HepG2 (cell line): ENCODE measurements at regions not wholly inside any gene's neighbourhood (a gene's known extent, or its start where the extent isn't known, plus 50 kb on each side); places are given as distances from the start of the nearest gene placed in this dataset.

Source experiments
- ATAC-seq: fragments of 200-7000 bp; cut with Tn5 transposase; 3 replicates; pipeline ENCODE4 v1.9.1; 2020; ENCODE audit warnings: mild to moderate bottlenecking, moderate library complexity
- BruUV-seq: library from RNA; stranded (reverse); fragments of 400-500 nt; replicated peaks from 2 replicates; lab custom pipeline; 2021; lab: Mats Ljungman, UMichigan
- CTCF ChIA-PET: fragments of 300-600 bp; formaldehyde crosslinking; extraction: SDS; loops from one replicate; lab custom pipeline; 2021; ENCODE audit warnings: low total read pairs, inconsistent platforms, low intra/inter-chr PET ratio; lab: Yijun Ruan, JAX
- POLR2A ChIA-PET: fragments of 350-600 bp; sonication (Branson Sonifier 250); formaldehyde crosslinking; loops from one replicate; lab custom pipeline; 2020; ENCODE audit warnings: antibody characterized with exemption, inconsistent platforms; lab: Yijun Ruan, JAX
- DNase-seq: peaks from one replicate; pipeline ENCODE4 v3.0.0-alpha.2; 2015; ENCODE audit warnings: low spot score
- FAIRE-seq: peaks from 3 replicates; lab custom pipeline; 2011; peaks lifted over from hg19 to GRCh38; lab: Jason Lieb, UNC
- H2AFZ ChIP-seq: one replicate; pipeline ENCODE4 v1.6.1; 2011; ENCODE audit warnings: low read length, inconsistent platforms
- H3K27ac ChIP-seq: fragments of 300-600 bp; 3 replicates; pipeline ENCODE4 v1.8.0; 2011; ENCODE audit warnings: mixed run types, mild to moderate bottlenecking, mixed read lengths, low read length, inconsistent platforms; ENCODE audit not compliant: insufficient read depth; ENCODE audit errors: extremely low read length
- H3K27me3 ChIP-seq, 2 experiments: fragments of 200-600 bp in 1 of 2; 2 replicates in 1 of 2; 3 replicates in 1 of 2; pipeline versions ENCODE4 v1.6.0 to v1.8.0; 2011; ENCODE audit warnings: low read length in 2 of 2, mild to moderate bottlenecking in 2 of 2, moderate library complexity in 2 of 2, inconsistent platforms in 1 of 2; ENCODE audit not compliant: insufficient read depth in 2 of 2, control insufficient read depth in 1 of 2
- H3K36me3 ChIP-seq, 2 experiments: fragments of 200-600 bp in 1 of 2; replicated peaks in 1 of 2; 2 replicates in 1 of 2; 3 replicates in 1 of 2; pipeline versions ENCODE4 v1.5.1 to v1.8.0; 2011; ENCODE audit warnings: low read length in 2 of 2, inconsistent platforms in 1 of 2; ENCODE audit not compliant: insufficient read depth in 2 of 2, control insufficient read depth in 1 of 2
- H3K4me1 ChIP-seq: 2 replicates; pipeline ENCODE4 v1.5.1; 2012; ENCODE audit warnings: low read length, inconsistent platforms; ENCODE audit not compliant: insufficient read depth
- H3K4me2 ChIP-seq: 2 replicates; pipeline ENCODE4 v1.6.0; 2011; ENCODE audit warnings: low read depth, low read length, inconsistent platforms
- H3K4me3 ChIP-seq, 3 experiments: fragments of 200-600 bp in 1 of 3; sonication (generic), shearing (Covaris generic) in 1 of 3; replicated peaks in 1 of 3; 2 replicates each; pipeline ENCODE4 v1.5.1; 2011 to 2016; ENCODE audit warnings: low read length in 3 of 3, inconsistent platforms in 2 of 3, low read depth in 2 of 3, mild to moderate bottlenecking in 2 of 3, control low read depth in 1 of 3, mixed read lengths in 1 of 3; ENCODE audit not compliant: insufficient read depth in 1 of 3
- H3K79me2 ChIP-seq: one replicate; pipeline ENCODE4 v1.6.1; 2011; ENCODE audit warnings: low read length, inconsistent platforms; ENCODE audit not compliant: insufficient read depth
- H3K9ac ChIP-seq: 2 replicates; pipeline ENCODE4 v1.6.0; 2011; ENCODE audit warnings: mild to moderate bottlenecking, low read depth, low read length, inconsistent platforms; ENCODE audit not compliant: insufficient read depth
- H3K9me3 ChIP-seq: 2 replicates; pipeline ENCODE4 v1.5.1; 2012; ENCODE audit warnings: mild to moderate bottlenecking, low read length
- H4K20me1 ChIP-seq: 2 replicates; pipeline ENCODE4 v1.6.0; 2011; ENCODE audit warnings: inconsistent platforms, mild to moderate bottlenecking, low read length, moderate library complexity; ENCODE audit not compliant: insufficient read depth
- EED ChIP-seq: sonication (generic); formaldehyde crosslinking; IDR thresholded peaks from 2 replicates; pipeline ENCODE4 v1.5.0; 2020; ENCODE audit warnings: mild to moderate bottlenecking, missing genetic modification reagents
- MTF2 ChIP-seq: sonication (generic); formaldehyde crosslinking; IDR thresholded peaks from 2 replicates; pipeline ENCODE4 v1.5.0; 2020; ENCODE audit warnings: missing genetic modification reagents, borderline replicate concordance
- NFIB ChIP-seq: sonication (generic); formaldehyde crosslinking; IDR thresholded peaks from 2 replicates; pipeline ENCODE4 v1.9.0; 2021; ENCODE audit warnings: missing genetic modification reagents, mild to moderate bottlenecking, borderline replicate concordance
- SRSF1 ChIP-seq: fragments of 200-400 bp; formaldehyde crosslinking; optimal IDR thresholded peaks from 2 replicates; pipeline ENCODE3; 2017; ENCODE audit warnings: mild to moderate bottlenecking, low read depth, low read length, moderate library complexity
- ZEB1 ChIP-seq: IDR thresholded peaks from 2 replicates; pipeline ENCODE4 v1.6.1; 2012; ENCODE audit warnings: mild to moderate bottlenecking, low read depth, inconsistent platforms; ENCODE audit not compliant: insufficient replicate concordance
- ZNF10 ChIP-seq: sonication (generic); formaldehyde crosslinking; IDR thresholded peaks from 2 replicates; pipeline ENCODE4 v1.4.0; 2020; ENCODE audit warnings: mild to moderate bottlenecking, low read depth, missing genetic modification reagents, borderline replicate concordance
- ZNF546 ChIP-seq: sonication (generic); formaldehyde crosslinking; conservative IDR thresholded peaks from 2 replicates; pipeline ENCODE4 v1.8.1; 2023; ENCODE audit warnings: mild to moderate bottlenecking, missing genetic modification reagents
- WGBS: methylation state at CpG from one replicate; pipeline ENCODE4 v1.1.6; 2017; ENCODE audit warnings: low lambda C conversion rate; 5-methylcytosine and 5-hydroxymethylcytosine counted together
- in situ Hi-C: cut with HindIII; loops from 2 replicates; pipeline ENCODE4 v1.10.0; 2017; ENCODE audit warnings: low pct_unique_long_range_greater_than_20kb; ENCODE audit not compliant: extremely low pct_ligation_motif_present
- intact Hi-C: fragments of 100-400 bp; cut with micrococcal nuclease; formaldehyde crosslinking; loops from one replicate; pipeline ENCODE4 v1.10.0; 2022; ENCODE audit not compliant: unreplicated experiment
- TF ChIP-seq, protein P1 (sequence below): sonication (generic); formaldehyde crosslinking; IDR thresholded peaks from 2 replicates; pipeline ENCODE4 v1.4.0; 2020; ENCODE audit warnings: missing genetic modification reagents
- TF ChIP-seq, protein P2 (sequence below): sonication (generic); formaldehyde crosslinking; conservative IDR thresholded peaks from 2 replicates; pipeline ENCODE4 v1.8.0; 2022; ENCODE audit warnings: low read depth, missing genetic modification reagents
- TF ChIP-seq, protein P3 (sequence below): IDR thresholded peaks from 2 replicates; pipeline ENCODE4 v1.6.1; 2016; ENCODE audit warnings: mild to moderate bottlenecking

DNA sequence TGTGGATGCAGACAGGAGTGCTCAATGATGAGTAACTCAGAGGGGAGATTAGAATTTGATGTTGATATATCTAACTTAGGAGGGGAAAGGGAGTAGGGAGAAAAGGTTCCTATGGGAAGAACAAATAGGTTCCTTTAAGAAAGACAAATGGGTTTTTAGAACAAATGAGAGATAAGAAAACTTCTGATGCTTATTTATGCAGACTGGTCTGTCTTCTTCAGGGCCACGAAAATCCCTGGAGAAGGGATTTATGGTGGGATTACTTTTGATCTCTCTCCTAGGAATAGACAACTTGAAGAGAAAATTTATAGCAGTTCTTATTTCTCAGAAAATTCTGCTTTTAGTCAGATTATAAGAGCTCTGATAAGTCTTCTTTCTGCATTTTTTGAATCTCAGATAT, 99.0 kb upstream of the DDHD1 start (continued):
- TF ChIP-seq, protein P1, sequence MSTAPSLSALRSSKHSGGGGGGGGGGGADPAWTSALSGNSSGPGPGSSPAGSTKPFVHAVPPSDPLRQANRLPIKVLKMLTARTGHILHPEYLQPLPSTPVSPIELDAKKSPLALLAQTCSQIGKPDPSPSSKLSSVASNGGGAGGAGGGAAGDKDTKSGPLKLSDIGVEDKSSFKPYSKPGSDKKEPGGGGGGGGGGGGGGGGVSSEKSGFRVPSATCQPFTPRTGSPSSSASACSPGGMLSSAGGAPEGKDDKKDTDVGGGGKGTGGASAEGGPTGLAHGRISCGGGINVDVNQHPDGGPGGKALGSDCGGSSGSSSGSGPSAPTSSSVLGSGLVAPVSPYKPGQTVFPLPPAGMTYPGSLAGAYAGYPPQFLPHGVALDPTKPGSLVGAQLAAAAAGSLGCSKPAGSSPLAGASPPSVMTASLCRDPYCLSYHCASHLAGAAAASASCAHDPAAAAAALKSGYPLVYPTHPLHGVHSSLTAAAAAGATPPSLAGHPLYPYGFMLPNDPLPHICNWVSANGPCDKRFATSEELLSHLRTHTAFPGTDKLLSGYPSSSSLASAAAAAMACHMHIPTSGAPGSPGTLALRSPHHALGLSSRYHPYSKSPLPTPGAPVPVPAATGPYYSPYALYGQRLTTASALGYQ (CRISPR knock-in tag): no peak

DNA sequence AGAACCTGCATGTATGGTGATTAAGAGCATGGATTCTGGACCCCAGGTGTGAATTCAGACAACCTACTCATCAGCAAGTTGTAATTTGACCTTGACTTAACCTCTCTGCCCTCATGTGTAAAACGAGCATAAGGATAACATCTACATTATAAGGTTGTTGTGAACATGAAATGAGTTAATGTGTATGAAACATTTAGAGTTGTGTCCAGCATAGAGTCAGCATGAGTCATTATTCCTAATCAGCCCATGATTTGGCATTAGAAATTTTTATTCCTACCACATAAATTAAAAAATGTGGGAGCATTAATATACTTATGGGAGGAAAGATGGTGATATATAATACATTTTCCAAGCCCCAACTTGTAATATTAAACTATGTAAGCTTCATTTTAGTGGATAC, 95.9 kb upstream of the DDHD1 start:
- DNase-seq (no peak), FAIRE-seq (no peak), ATAC-seq (no peak)
- Histone ChIP-seq H4K20me1 (no peaks in the 10 kb centered on the region), H3K79me2 (no peaks in the 10 kb centered on the region), H3K4me3 (no peak overlapping the region), H3K4me1 (no peaks in the 10 kb centered on the region), H3K9me3 (no peaks in the 10 kb centered on the region), H3K9ac (no peak overlapping the region), H3K36me3 (no peaks in the 10 kb centered on the region), H2AFZ (no peak overlapping the region), H3K27me3 (peaks cover 0 to 7% of the 10 kb centered on the region in 2 experiments; a peak in 2 of 5 replicates), H3K27ac (no peak overlapping the region), H3K4me2 (no peak overlapping the region)
- 0% methylated on average over 1 of the region's 1 CpG for WGBS
- ChIA-PET CTCF (no interaction called here), POLR2A (no interaction called here)
- TF ChIP-seq, protein P2, sequence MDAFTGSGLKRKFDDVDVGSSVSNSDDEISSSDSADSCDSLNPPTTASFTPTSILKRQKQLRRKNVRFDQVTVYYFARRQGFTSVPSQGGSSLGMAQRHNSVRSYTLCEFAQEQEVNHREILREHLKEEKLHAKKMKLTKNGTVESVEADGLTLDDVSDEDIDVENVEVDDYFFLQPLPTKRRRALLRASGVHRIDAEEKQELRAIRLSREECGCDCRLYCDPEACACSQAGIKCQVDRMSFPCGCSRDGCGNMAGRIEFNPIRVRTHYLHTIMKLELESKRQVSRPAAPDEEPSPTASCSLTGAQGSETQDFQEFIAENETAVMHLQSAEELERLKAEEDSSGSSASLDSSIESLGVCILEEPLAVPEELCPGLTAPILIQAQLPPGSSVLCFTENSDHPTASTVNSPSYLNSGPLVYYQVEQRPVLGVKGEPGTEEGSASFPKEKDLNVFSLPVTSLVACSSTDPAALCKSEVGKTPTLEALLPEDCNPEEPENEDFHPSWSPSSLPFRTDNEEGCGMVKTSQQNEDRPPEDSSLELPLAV (CRISPR knock-in tag): no peak
- TF ChIP-seq MTF2 (CRISPR knock-in tag): no peak
- TF ChIP-seq SRSF1: no peak
- no peak for TF ChIP-seq NFIB (CRISPR knock-in tag)
- TF ChIP-seq ZEB1: no peak
- no peak for TF ChIP-seq ZNF546 (CRISPR knock-in tag)
- TF ChIP-seq, protein P3, sequence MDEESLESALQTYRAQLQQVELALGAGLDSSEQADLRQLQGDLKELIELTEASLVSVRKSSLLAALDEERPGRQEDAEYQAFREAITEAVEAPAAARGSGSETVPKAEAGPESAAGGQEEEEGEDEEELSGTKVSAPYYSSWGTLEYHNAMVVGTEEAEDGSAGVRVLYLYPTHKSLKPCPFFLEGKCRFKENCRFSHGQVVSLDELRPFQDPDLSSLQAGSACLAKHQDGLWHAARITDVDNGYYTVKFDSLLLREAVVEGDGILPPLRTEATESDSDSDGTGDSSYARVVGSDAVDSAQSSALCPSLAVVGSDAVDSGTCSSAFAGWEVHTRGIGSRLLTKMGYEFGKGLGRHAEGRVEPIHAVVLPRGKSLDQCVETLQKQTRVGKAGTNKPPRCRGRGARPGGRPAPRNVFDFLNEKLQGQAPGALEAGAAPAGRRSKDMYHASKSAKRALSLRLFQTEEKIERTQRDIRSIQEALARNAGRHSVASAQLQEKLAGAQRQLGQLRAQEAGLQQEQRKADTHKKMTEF (CRISPR knock-in tag): no peak
- no peak for TF ChIP-seq ZNF10
- TF ChIP-seq EED (CRISPR knock-in tag): no peak
- BruUV-seq: no TSS peak
- intact Hi-C loops: no loop called here
- in situ Hi-C loops: no loop called here
